Stomach (tissue), 8 donors: ENCODE measurements at regions not wholly inside any gene's neighbourhood (a gene's known extent, or its start where the extent isn't known, plus 50 kb on each side); places are given as distances from the start of the nearest gene placed in this dataset.

ENCODE experiments used
- DNase-seq, 2 donors: peaks; one replicate each; pipeline versions ENCODE4 v3.0.0 to v3.0.0-alpha.2; 2013 to 2019
- H3K27ac ChIP-seq, 5 donors: fragments of 200-600 bp in 4 of 5; sonication (generic) in 4 of 5; one replicate each; pipeline ENCODE4 v1.5.1; 2013 to 2019; ENCODE audit warnings: mild to moderate bottlenecking in 1 of 5, moderate library complexity in 1 of 5
- H3K27me3 ChIP-seq, 3 donors: fragments of 200-600 bp; sonication (generic); one replicate each; pipeline ENCODE4 v1.5.1; 2017 to 2019; ENCODE audit warnings: mixed run types in 1 of 3
- H3K36me3 ChIP-seq, 4 donors: fragments of 200-600 bp; sonication (generic); 1 replicate in 3 of 4; 2 replicates in 1 of 4; pipeline ENCODE4 v1.5.1; 2016 to 2019
- H3K4me1 ChIP-seq, 4 donors: fragments of 200-600 bp; sonication (generic); one replicate each; pipeline ENCODE4 v1.5.1; 2016 to 2019
- H3K4me3 ChIP-seq, 4 donors: fragments of 200-600 bp; sonication (generic) in 3 of 4; one replicate each; pipeline ENCODE4 v1.5.1; 2016 to 2019; ENCODE audit warnings: mild to moderate bottlenecking in 1 of 4
- H3K9me3 ChIP-seq, 4 donors: fragments of 200-600 bp; sonication (generic); one replicate each; pipeline ENCODE4 v1.5.1; 2016 to 2019
- CTCF ChIP-seq, 7 experiments: fragments of 450-650 bp in 4 of 7; fragments of 200-600 bp in 3 of 7; sonication (generic) in 3 of 7; IDR thresholded peaks; one replicate each; pipeline ENCODE4 v1.5.1; 2016 to 2019; ENCODE audit warnings: antibody characterized with exemption in 7 of 7, control low read depth in 2 of 7, mild to moderate bottlenecking in 1 of 7
- EP300 ChIP-seq: sonication (generic); formaldehyde crosslinking; IDR thresholded peaks from one replicate; pipeline ENCODE4 v1.6.1; 2017; ENCODE audit warnings: antibody characterized with exemption
- POLR2A ChIP-seq, 4 donors: fragments of 450-650 bp; IDR thresholded peaks; one replicate each; pipeline ENCODE4 v1.6.1; 2016; ENCODE audit warnings: antibody characterized with exemption in 4 of 4, control low read depth in 2 of 4, mild to moderate bottlenecking in 1 of 4, moderate library complexity in 1 of 4
- POLR2AphosphoS5 ChIP-seq, 3 donors: sonication (generic); formaldehyde crosslinking; IDR thresholded peaks; one replicate each; pipeline ENCODE4 v1.6.1; 2016; ENCODE audit warnings: antibody characterized with exemption in 3 of 3
- WGBS, 5 donors: extraction: QIAGEN DNeasy Blood & Tissue Kit in 3 of 5; methylation state at CpG; one replicate each; pipeline versions ENCODE4 v1.1.5 to v1.1.7; 2013 to 2018; 5-methylcytosine and 5-hydroxymethylcytosine counted together
- intact Hi-C: fragments of 100-400 bp; cut with DNase I; formaldehyde crosslinking; loops from one replicate; pipeline ENCODE4 v1.15.1; 2023; ENCODE audit warnings: low total_unique reads
- donor health status: healthy with polysubstance abuse.
- donor health status: Bipolar disorder and iron deficiency.
- donor health status: healthy.

GRCh38 chr2:215851696-215852095, 161.7 kb downstream of the MREG start:
- intact Hi-C loops, result no loop called here
- DNase-seq, result no peak
- no peaks in the 10 kb centered on the region for H3K27me3 ChIP-seq
- H3K36me3 ChIP-seq, result no peaks in the 10 kb centered on the region
- no peak for TF ChIP-seq CTCF (IDR thresholded peaks at IDR 0.05)
- no peak for TF ChIP-seq POLR2AphosphoS5 (IDR thresholded peaks at IDR 0.05)
- TF ChIP-seq EP300, result no peak
- no peak for TF ChIP-seq POLR2A (IDR thresholded peaks at IDR 0.05)
- H3K4me3 ChIP-seq, result no peak overlapping the region
- H3K4me1 ChIP-seq, result peaks cover 0 to 9% (median 0%) of the 10 kb centered on the region in 4 donors
- H3K27ac ChIP-seq, result no peak overlapping the region
- H3K9me3 ChIP-seq, result peaks cover 0 to 9% (median 0%) of the 10 kb centered on the region in 4 donors

DNA sequence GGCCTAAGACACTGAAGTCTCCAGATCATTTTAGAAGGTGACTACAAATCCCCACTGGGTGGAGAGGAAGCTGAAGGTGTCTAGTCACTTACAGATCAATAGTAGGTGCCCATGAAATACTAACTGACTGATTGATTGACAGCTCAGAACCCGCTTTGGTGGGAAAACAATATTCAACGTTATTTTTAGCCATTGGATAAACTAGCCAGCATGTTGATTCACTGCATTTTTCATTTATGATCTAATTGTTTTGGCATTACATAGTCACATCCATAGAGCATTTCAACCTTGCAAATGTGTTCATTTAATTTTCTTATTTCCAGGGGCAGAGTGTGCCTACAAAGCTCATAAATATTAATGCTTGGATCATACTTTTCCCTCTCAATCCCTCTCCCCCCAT, 162.3 kb downstream of the MREG start:
- no peak overlapping the region for H3K4me3 ChIP-seq
- WGBS, 5 donors, result 49 to 66% (median 58%) methylated on average over 2 of the region's 2 CpGs
- H3K36me3 ChIP-seq, result no peaks in the 10 kb centered on the region
- intact Hi-C loops, result no loop called here
- peaks cover 0 to 9% (median 0%) of the 10 kb centered on the region in 4 donors for H3K4me1 ChIP-seq
- peaks cover 0 to 9% (median 0%) of the 10 kb centered on the region in 4 donors for H3K9me3 ChIP-seq
- TF ChIP-seq POLR2AphosphoS5 (IDR thresholded peaks at IDR 0.05), result no peak
- DNase-seq, result no peak
- H3K27ac ChIP-seq, result peak overlapping the region in 1 of 5 donors; percentile 13
- H3K27me3 ChIP-seq, result no peaks in the 10 kb centered on the region

- Histone ChIP-seq H3K4me1 (peaks cover 0 to 9% (median 0%) of the 10 kb centered on the region in 4 donors), H3K4me3 (no peak overlapping the region), H3K27ac (peak overlapping the region in 1 of 5 donors; percentile 13), H3K36me3 (no peaks in the 10 kb centered on the region), H3K9me3 (peaks cover 0 to 9% (median 0%) of the 10 kb centered on the region in 4 donors), H3K27me3 (no peaks in the 10 kb centered on the region)
- intact Hi-C loops, result no loop called here
- TF ChIP-seq POLR2AphosphoS5 (IDR thresholded peaks at IDR 0.05) (no peak), POLR2A (IDR thresholded peaks at IDR 0.05) (no peak), EP300 (no peak), CTCF (IDR thresholded peaks at IDR 0.05) (no peak)
- 69 to 87% (median 83%) methylated on average over 4 of the region's 4 CpGs for WGBS, 5 donors
- DNase-seq, result no peak
Observed at GRCh38 chr2:215850380-215850779, 163.0 kb downstream of the MREG start.

- DNase-seq, result no peak
- Histone ChIP-seq H3K27me3 (no peaks in the 10 kb centered on the region), H3K4me1 (peaks cover 0 to 9% (median 0%) of the 10 kb centered on the region in 4 donors), H3K9me3 (peaks cover 0 to 9% (median 0%) of the 10 kb centered on the region in 4 donors), H3K36me3 (no peaks in the 10 kb centered on the region), H3K4me3 (no peak overlapping the region), H3K27ac (no peak overlapping the region)
- WGBS, 5 donors, result 73 to 82% (median 81%) methylated on average over 6 of the region's 6 CpGs
- intact Hi-C loops, result no loop called here
- no peak for TF ChIP-seq EP300
- TF ChIP-seq CTCF (IDR thresholded peaks at IDR 0.05), result no peak
- TF ChIP-seq POLR2AphosphoS5 (IDR thresholded peaks at IDR 0.05), result no peak
- no peak for TF ChIP-seq POLR2A (IDR thresholded peaks at IDR 0.05)
Observed at GRCh38 chr2:215849771-215850170, 163.6 kb downstream of the MREG start.

GRCh38 chr2:215848698-215849097, 164.7 kb downstream of the MREG start:
- Histone ChIP-seq H3K4me3 (no peak overlapping the region), H3K27me3 (no peaks in the 10 kb centered on the region), H3K27ac (no peak overlapping the region), H3K9me3 (peaks cover 0 to 5% (median 0%) of the 10 kb centered on the region in 4 donors), H3K4me1 (peaks cover 0 to 9% (median 0%) of the 10 kb centered on the region in 4 donors), H3K36me3 (no peaks in the 10 kb centered on the region)
- no peak for TF ChIP-seq POLR2A (IDR thresholded peaks at IDR 0.05)
- no peak for TF ChIP-seq POLR2AphosphoS5 (IDR thresholded peaks at IDR 0.05)
- no peak for TF ChIP-seq EP300
- TF ChIP-seq CTCF (IDR thresholded peaks at IDR 0.05), result no peak
- no peak for DNase-seq
- intact Hi-C loops, result no loop called here
- 87 to 93% (median 89%) methylated on average over 2 of the region's 2 CpGs for WGBS, 5 donors
